WTC11 (cell line): ENCODE measurements at regions not wholly inside any gene's neighbourhood (a gene's known extent, or its start where the extent isn't known, plus 50 kb on each side); places are given as distances from the start of the nearest gene placed in this dataset.

ENCODE experiments used
- ATAC-seq: fragments of 200-7000 bp; cut with Tn5 transposase; 2 replicates; pipeline ENCODE4 v1.10.0; 2021; ENCODE audit warnings: mild to moderate bottlenecking, moderate library complexity
- CTCF ChIA-PET: fragments of 300-600 bp; sonication (Branson Sonifier 250); formaldehyde crosslinking; loops from one replicate; lab custom pipeline; 2021; ENCODE audit warnings: antibody characterized with exemption; lab: Charles Lee
- POLR2A ChIA-PET: fragments of 350-600 bp; sonication (Branson Sonifier 250); formaldehyde crosslinking; loops from one replicate; lab custom pipeline; 2021; ENCODE audit warnings: antibody characterized with exemption; lab: Charles Lee
- DNase-seq: peaks from one replicate; pipeline ENCODE4 v3.0.0; 2021; ENCODE audit warnings: low spot score
- H3K27ac Mint-ChIP-seq: 2 replicates; pipeline ENCODE4 v1.8.0; 2021; ENCODE audit warnings: mixed read lengths
- H3K27me3 Mint-ChIP-seq: 2 replicates; pipeline ENCODE4 v1.8.0; 2021; ENCODE audit warnings: low read depth, mild to moderate bottlenecking, moderate library complexity, mixed read lengths
- H3K36me3 Mint-ChIP-seq: 2 replicates; pipeline ENCODE4 v1.8.0; 2021; ENCODE audit warnings: mixed read lengths
- H3K4me1 Mint-ChIP-seq: 2 replicates; pipeline ENCODE4 v1.8.0; 2022; ENCODE audit warnings: mixed read lengths
- H3K4me3 Mint-ChIP-seq: 2 replicates; pipeline ENCODE4 v1.8.0; 2021; ENCODE audit warnings: mild to moderate bottlenecking, moderate library complexity, mixed read lengths
- H3K9me3 Mint-ChIP-seq: 2 replicates; pipeline ENCODE4 v1.8.0; 2021; ENCODE audit warnings: mixed read lengths
- CBFB ChIP-seq: sonication (generic); formaldehyde crosslinking; IDR thresholded peaks from 2 replicates; pipeline ENCODE4 v1.8.1; 2022; ENCODE audit warnings: mild to moderate bottlenecking, low read depth, missing genetic modification reagents
- ELF4 ChIP-seq: sonication (generic); formaldehyde crosslinking; IDR thresholded peaks from 2 replicates; pipeline ENCODE4 v1.8.1; 2022; ENCODE audit warnings: low read depth, mild to moderate bottlenecking, moderate library complexity, missing genetic modification reagents
- EMX1 ChIP-seq: fragments of 250-450 bp; sonication (Bioruptor Pico); IDR thresholded peaks from 2 replicates; pipeline ENCODE4 v1.8.0; 2021; ENCODE audit warnings: mild to moderate bottlenecking
- GRHL2 ChIP-seq: fragments of 250-450 bp; sonication (Bioruptor Pico); IDR thresholded peaks from 2 replicates; pipeline ENCODE4 v1.8.0; 2022; ENCODE audit warnings: mild to moderate bottlenecking, moderate library complexity; ENCODE audit not compliant: insufficient replicate concordance, severe bottlenecking
- JAZF1 ChIP-seq: fragments of 250-450 bp; sonication (Bioruptor Pico); IDR thresholded peaks from 2 replicates; pipeline ENCODE4 v1.9.0; 2021; ENCODE audit warnings: moderate library complexity, mild to moderate bottlenecking, inconsistent platforms
- MXD4 ChIP-seq: fragments of 250-450 bp; sonication (Bioruptor Pico); IDR thresholded peaks from 2 replicates; pipeline ENCODE4 v1.8.0; 2021; ENCODE audit warnings: mild to moderate bottlenecking, moderate library complexity, borderline replicate concordance
- NR2C2 ChIP-seq: sonication (generic); formaldehyde crosslinking; IDR thresholded peaks from 2 replicates; pipeline ENCODE4 v1.8.0; 2022; ENCODE audit warnings: mild to moderate bottlenecking, missing genetic modification reagents
- NR3C1 ChIP-seq: sonication (generic); formaldehyde crosslinking; conservative IDR thresholded peaks from 2 replicates; pipeline ENCODE4 v1.8.1; 2023; ENCODE audit warnings: low read depth, mild to moderate bottlenecking, missing genetic modification reagents
- PRRX2 ChIP-seq: fragments of 250-450 bp; sonication (Bioruptor Pico); IDR thresholded peaks from 2 replicates; pipeline ENCODE4 v1.8.0; 2021; ENCODE audit warnings: mild to moderate bottlenecking
- TEAD4 ChIP-seq: sonication (generic); formaldehyde crosslinking; IDR thresholded peaks from 2 replicates; pipeline ENCODE4 v1.8.0; 2022; ENCODE audit warnings: mild to moderate bottlenecking, missing genetic modification reagents
- ZNF121 ChIP-seq: sonication (generic); formaldehyde crosslinking; IDR thresholded peaks from 2 replicates; pipeline ENCODE4 v1.8.0; 2023; ENCODE audit warnings: missing genetic modification reagents
- ZNF138 ChIP-seq: sonication (generic); formaldehyde crosslinking; conservative IDR thresholded peaks from 2 replicates; pipeline ENCODE4 v1.8.1; 2022; ENCODE audit warnings: mild to moderate bottlenecking, moderate library complexity, missing genetic modification reagents
- ZNF219 ChIP-seq: sonication (generic); formaldehyde crosslinking; IDR thresholded peaks from 2 replicates; pipeline ENCODE4 v1.8.0; 2023; ENCODE audit warnings: missing genetic modification reagents, mild to moderate bottlenecking, borderline replicate concordance
- ZNF263 ChIP-seq: sonication (generic); formaldehyde crosslinking; IDR thresholded peaks from 2 replicates; pipeline ENCODE4 v1.8.1; 2022; ENCODE audit warnings: low read depth, mild to moderate bottlenecking, moderate library complexity, missing genetic modification reagents
- ZNF423 ChIP-seq: fragments of 250-450 bp; sonication (Bioruptor Pico); IDR thresholded peaks from 2 replicates; pipeline ENCODE4 v2.1.2; 2022; ENCODE audit warnings: mild to moderate bottlenecking, moderate library complexity
- ZNF671 ChIP-seq: fragments of 250-450 bp; sonication (Bioruptor Pico); IDR thresholded peaks from 2 replicates; pipeline ENCODE4 v1.8.0; 2021; ENCODE audit warnings: mild to moderate bottlenecking
- TF ChIP-seq, protein P1 (sequence below): sonication (generic); formaldehyde crosslinking; IDR thresholded peaks from 2 replicates; pipeline ENCODE4 v1.8.1; 2023; ENCODE audit warnings: mild to moderate bottlenecking, missing genetic modification reagents
- TF ChIP-seq, protein P2 (sequence below): sonication (generic); formaldehyde crosslinking; IDR thresholded peaks from 2 replicates; pipeline ENCODE4 v1.8.1; 2023; ENCODE audit warnings: mild to moderate bottlenecking, missing genetic modification reagents
- TF ChIP-seq, protein P3 (sequence below): sonication (generic); formaldehyde crosslinking; IDR thresholded peaks from 2 replicates; pipeline ENCODE4 v1.8.0; 2022; ENCODE audit warnings: missing genetic modification reagents
- TF ChIP-seq, protein P4 (sequence below): sonication (generic); formaldehyde crosslinking; IDR thresholded peaks from 2 replicates; pipeline ENCODE4 v1.8.1; 2022; ENCODE audit warnings: mild to moderate bottlenecking, missing genetic modification reagents, moderate library complexity, borderline replicate concordance
- TF ChIP-seq, protein P5 (sequence below): sonication (generic); formaldehyde crosslinking; IDR thresholded peaks from 2 replicates; pipeline ENCODE4 v1.8.1; 2023; ENCODE audit warnings: mild to moderate bottlenecking, missing genetic modification reagents, moderate library complexity
- TF ChIP-seq, protein P6 (sequence below): sonication (generic); formaldehyde crosslinking; IDR thresholded peaks from 2 replicates; pipeline ENCODE4 v1.8.1; 2022; ENCODE audit warnings: low read depth, mild to moderate bottlenecking, moderate library complexity, missing genetic modification reagents, borderline replicate concordance
- TF ChIP-seq, protein P7 (sequence below): sonication (generic); formaldehyde crosslinking; IDR thresholded peaks from 2 replicates; pipeline ENCODE4 v1.8.1; 2022; ENCODE audit warnings: mild to moderate bottlenecking, moderate library complexity, missing genetic modification reagents

DNA sequence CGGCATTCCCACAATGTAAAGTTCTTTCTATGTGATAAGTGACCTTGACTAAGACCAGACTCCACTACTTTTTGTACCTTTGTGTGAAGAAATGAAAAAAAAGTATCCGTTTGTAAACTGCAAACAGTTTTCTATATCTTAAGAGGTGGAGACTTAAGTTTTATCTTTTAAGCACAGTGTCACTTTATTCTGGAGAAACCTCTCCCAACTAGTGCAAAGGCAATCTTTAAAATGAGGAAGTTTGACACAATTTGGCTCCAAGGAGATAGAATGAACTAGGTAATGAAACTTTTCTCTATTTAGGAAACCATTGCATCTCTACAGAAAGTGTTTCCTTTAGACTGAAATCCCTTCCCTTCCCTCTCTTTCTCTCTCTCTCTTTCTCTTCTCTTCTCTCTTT is 122.9 kb downstream of the SAMD9 start:
- H3K36me3 Mint-ChIP-seq, result no peaks in the 10 kb centered on the region
- no peaks in the 10 kb centered on the region for H3K9me3 Mint-ChIP-seq
- no peak overlapping the region for H3K4me3 Mint-ChIP-seq
- peaks cover 9% of the 10 kb centered on the region for H3K27me3 Mint-ChIP-seq
- no peak overlapping the region for H3K27ac Mint-ChIP-seq
- POLR2A ChIA-PET, result no interaction called here
- DNase-seq (no peak), ATAC-seq (no peak)
- H3K4me1 Mint-ChIP-seq, result peaks cover 13% of the 10 kb centered on the region
- TF ChIP-seq, protein P1, sequence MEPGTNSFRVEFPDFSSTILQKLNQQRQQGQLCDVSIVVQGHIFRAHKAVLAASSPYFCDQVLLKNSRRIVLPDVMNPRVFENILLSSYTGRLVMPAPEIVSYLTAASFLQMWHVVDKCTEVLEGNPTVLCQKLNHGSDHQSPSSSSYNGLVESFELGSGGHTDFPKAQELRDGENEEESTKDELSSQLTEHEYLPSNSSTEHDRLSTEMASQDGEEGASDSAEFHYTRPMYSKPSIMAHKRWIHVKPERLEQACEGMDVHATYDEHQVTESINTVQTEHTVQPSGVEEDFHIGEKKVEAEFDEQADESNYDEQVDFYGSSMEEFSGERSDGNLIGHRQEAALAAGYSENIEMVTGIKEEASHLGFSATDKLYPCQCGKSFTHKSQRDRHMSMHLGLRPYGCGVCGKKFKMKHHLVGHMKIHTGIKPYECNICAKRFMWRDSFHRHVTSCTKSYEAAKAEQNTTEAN (CRISPR knock-in tag), result no peak
- TF ChIP-seq, protein P2, sequence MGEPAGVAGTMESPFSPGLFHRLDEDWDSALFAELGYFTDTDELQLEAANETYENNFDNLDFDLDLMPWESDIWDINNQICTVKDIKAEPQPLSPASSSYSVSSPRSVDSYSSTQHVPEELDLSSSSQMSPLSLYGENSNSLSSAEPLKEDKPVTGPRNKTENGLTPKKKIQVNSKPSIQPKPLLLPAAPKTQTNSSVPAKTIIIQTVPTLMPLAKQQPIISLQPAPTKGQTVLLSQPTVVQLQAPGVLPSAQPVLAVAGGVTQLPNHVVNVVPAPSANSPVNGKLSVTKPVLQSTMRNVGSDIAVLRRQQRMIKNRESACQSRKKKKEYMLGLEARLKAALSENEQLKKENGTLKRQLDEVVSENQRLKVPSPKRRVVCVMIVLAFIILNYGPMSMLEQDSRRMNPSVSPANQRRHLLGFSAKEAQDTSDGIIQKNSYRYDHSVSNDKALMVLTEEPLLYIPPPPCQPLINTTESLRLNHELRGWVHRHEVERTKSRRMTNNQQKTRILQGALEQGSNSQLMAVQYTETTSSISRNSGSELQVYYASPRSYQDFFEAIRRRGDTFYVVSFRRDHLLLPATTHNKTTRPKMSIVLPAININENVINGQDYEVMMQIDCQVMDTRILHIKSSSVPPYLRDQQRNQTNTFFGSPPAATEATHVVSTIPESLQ (CRISPR knock-in tag), result no peak
- CTCF ChIA-PET, result no interaction called here

DNA sequence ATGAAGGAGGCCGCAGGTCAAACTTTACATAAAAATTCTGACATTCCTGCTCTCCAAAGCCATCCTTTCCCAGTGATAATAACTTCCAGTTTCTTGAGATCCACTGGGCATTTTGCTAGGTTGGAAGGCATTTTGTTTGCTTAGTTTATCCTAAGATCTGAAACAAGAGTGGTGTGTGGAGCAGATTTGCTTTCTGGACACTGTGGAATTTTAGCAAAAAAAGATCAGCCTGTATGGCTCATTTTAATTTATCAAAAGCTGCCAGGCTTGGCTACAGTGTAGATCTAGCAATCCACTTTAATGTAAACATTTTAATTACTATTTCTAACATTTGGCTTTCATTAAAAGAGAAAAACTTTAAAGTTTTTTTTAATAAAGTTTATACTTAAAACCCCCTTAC is 124.8 kb downstream of the SAMD9 start:
- no peaks in the 10 kb centered on the region for H3K36me3 Mint-ChIP-seq
- ChIA-PET CTCF (interaction anchor here (1.1 kb wide), 1 partner anchor 113 kb away, joined by 3 read pairs; no protein-coding TSS in a partner anchor), POLR2A (interaction anchor here (0.6 kb wide), 1 partner anchor 9 kb away, joined by 3 read pairs; no protein-coding TSS in a partner anchor)
- DNase-seq, result no peak
- TF ChIP-seq EMX1 (no peak), NR2C2 (no peak), ELF4 (CRISPR knock-in tag) (no peak), PRRX2 (CRISPR knock-in tag) (no peak), NR3C1 (CRISPR knock-in tag) (no peak), ZNF263 (CRISPR knock-in tag) (no peak), TEAD4 (CRISPR knock-in tag) (no peak), CBFB (CRISPR knock-in tag) (no peak), JAZF1 (no peak)
- TF ChIP-seq, protein P3, sequence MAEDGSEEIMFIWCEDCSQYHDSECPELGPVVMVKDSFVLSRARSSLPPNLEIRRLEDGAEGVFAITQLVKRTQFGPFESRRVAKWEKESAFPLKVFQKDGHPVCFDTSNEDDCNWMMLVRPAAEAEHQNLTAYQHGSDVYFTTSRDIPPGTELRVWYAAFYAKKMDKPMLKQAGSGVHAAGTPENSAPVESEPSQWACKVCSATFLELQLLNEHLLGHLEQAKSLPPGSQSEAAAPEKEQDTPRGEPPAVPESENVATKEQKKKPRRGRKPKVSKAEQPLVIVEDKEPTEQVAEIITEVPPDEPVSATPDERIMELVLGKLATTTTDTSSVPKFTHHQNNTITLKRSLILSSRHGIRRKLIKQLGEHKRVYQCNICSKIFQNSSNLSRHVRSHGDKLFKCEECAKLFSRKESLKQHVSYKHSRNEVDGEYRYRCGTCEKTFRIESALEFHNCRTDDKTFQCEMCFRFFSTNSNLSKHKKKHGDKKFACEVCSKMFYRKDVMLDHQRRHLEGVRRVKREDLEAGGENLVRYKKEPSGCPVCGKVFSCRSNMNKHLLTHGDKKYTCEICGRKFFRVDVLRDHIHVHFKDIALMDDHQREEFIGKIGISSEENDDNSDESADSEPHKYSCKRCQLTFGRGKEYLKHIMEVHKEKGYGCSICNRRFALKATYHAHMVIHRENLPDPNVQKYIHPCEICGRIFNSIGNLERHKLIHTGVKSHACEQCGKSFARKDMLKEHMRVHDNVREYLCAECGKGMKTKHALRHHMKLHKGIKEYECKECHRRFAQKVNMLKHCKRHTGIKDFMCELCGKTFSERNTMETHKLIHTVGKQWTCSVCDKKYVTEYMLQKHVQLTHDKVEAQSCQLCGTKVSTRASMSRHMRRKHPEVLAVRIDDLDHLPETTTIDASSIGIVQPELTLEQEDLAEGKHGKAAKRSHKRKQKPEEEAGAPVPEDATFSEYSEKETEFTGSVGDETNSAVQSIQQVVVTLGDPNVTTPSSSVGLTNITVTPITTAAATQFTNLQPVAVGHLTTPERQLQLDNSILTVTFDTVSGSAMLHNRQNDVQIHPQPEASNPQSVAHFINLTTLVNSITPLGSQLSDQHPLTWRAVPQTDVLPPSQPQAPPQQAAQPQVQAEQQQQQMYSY, result no peak
- TF ChIP-seq, protein P4, sequence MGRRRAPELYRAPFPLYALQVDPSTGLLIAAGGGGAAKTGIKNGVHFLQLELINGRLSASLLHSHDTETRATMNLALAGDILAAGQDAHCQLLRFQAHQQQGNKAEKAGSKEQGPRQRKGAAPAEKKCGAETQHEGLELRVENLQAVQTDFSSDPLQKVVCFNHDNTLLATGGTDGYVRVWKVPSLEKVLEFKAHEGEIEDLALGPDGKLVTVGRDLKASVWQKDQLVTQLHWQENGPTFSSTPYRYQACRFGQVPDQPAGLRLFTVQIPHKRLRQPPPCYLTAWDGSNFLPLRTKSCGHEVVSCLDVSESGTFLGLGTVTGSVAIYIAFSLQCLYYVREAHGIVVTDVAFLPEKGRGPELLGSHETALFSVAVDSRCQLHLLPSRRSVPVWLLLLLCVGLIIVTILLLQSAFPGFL (CRISPR knock-in tag), result no peak
- TF ChIP-seq, all 79 proteins: peak for 0
- Mint-ChIP-seq H3K9me3 (no peaks in the 10 kb centered on the region), H3K4me3 (no peak overlapping the region), H3K4me1 (peaks cover 13% of the 10 kb centered on the region), H3K27me3 (no peaks in the 10 kb centered on the region; the same call in 1 of the 2 replicates), H3K27ac (no peak overlapping the region)
- ATAC-seq, result no peak

DNA sequence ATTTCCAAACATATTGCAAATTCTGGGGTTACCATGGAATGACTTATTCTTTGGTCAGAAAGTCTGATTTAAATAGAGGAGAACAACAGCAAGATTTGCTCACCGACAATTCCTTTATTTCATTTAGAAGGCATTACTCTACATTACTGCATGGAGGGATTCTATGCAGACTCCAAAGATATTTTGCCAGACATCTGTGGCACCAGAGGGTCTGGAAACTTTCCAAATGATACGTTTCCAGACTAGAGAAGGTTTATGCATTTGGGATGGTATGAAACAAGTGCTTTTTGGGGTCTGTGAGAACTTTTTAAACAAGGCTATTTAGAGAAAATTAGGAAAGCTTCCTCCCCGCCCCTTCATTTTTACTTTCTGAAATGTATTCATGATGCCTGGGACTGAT is 125.3 kb downstream of the SAMD9 start:
- H3K27me3 Mint-ChIP-seq, result no peaks in the 10 kb centered on the region; the same call in 1 of the 2 replicates
- ATAC-seq (no peak), DNase-seq (no peak)
- no peak overlapping the region for H3K27ac Mint-ChIP-seq
- H3K4me3 Mint-ChIP-seq, result no peak overlapping the region
- H3K36me3 Mint-ChIP-seq, result no peaks in the 10 kb centered on the region
- POLR2A ChIA-PET, result interaction anchor here (0.6 kb wide), 1 partner anchor 8 kb away, joined by 3 read pairs; no protein-coding TSS in a partner anchor
- CTCF ChIA-PET, result interaction anchor here (1.1 kb wide), 1 partner anchor 112 kb away, joined by 3 read pairs; no protein-coding TSS in a partner anchor
- H3K4me1 Mint-ChIP-seq, result peaks cover 17% of the 10 kb centered on the region
- no peaks in the 10 kb centered on the region for H3K9me3 Mint-ChIP-seq
- no peak for TF ChIP-seq ZNF219 (CRISPR knock-in tag)
- TF ChIP-seq, protein P5, sequence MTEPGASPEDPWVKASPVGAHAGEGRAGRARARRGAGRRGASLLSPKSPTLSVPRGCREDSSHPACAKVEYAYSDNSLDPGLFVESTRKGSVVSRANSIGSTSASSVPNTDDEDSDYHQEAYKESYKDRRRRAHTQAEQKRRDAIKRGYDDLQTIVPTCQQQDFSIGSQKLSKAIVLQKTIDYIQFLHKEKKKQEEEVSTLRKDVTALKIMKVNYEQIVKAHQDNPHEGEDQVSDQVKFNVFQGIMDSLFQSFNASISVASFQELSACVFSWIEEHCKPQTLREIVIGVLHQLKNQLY (CRISPR knock-in tag), result no peak
- no peak for TF ChIP-seq ZNF138 (CRISPR knock-in tag)
- TF ChIP-seq ZNF121 (CRISPR knock-in tag), result no peak
- no peak for TF ChIP-seq MXD4 (CRISPR knock-in tag)
- TF ChIP-seq GRHL2, result no peak
- TF ChIP-seq, protein P6, sequence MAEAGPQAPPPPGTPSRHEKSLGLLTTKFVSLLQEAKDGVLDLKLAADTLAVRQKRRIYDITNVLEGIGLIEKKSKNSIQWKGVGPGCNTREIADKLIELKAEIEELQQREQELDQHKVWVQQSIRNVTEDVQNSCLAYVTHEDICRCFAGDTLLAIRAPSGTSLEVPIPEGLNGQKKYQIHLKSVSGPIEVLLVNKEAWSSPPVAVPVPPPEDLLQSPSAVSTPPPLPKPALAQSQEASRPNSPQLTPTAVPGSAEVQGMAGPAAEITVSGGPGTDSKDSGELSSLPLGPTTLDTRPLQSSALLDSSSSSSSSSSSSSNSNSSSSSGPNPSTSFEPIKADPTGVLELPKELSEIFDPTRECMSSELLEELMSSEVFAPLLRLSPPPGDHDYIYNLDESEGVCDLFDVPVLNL (CRISPR knock-in tag), result no peak
- TF ChIP-seq JAZF1, result no peak
- TF ChIP-seq ZNF423 (CRISPR knock-in tag), result no peak
- TF ChIP-seq, protein P7, sequence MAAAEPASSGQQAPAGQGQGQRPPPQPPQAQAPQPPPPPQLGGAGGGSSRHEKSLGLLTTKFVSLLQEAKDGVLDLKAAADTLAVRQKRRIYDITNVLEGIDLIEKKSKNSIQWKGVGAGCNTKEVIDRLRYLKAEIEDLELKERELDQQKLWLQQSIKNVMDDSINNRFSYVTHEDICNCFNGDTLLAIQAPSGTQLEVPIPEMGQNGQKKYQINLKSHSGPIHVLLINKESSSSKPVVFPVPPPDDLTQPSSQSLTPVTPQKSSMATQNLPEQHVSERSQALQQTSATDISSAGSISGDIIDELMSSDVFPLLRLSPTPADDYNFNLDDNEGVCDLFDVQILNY (CRISPR knock-in tag), result no peak
- no peak for TF ChIP-seq ZNF671 (CRISPR knock-in tag)
